ENCODE measurements at regions not wholly inside any gene's neighbourhood (a gene's known extent, or its start where the extent isn't known, plus 50 kb on each side); places are given as distances from the start of the nearest gene placed in this dataset.

DNA sequence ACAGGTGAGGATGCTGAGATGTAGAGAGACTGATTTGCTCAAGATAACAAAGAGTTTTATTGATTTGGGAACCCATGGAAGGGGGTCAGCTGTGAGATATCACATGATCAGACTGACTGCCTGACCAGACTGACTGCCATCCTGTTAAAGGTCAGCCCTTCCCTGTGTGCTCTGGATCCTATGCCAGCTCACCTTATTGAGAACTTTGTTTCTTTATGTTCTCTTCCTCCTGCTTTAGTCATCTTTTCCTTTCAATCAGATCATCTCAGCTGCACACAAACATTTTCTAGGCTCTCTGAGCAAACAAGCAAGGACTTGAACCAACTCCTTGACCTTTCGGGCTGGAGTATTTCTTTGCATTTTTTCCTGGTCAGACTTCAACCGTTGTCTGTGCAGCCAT, 50.0 kb upstream of the MTPN start:
- DNase-seq (no peak), ATAC-seq (no peak)
- H3K9me3 Mint-ChIP-seq, result no peaks in the 10 kb centered on the region
- H3K27me3 Mint-ChIP-seq (ENCODE audit: low read depth), result no peaks in the 10 kb centered on the region
- no peak overlapping the region for H3K4me3 Mint-ChIP-seq
- H3K36me3 Mint-ChIP-seq (ENCODE audit: insufficient read depth), result peaks cover 20% of the 10 kb centered on the region
- peaks cover 16% of the 10 kb centered on the region for H3K4me1 Mint-ChIP-seq (ENCODE audit: low read depth)

Data from activated T-cell treated with anti-CD3 and anti-CD28 coated beads, Interleukin-2, amount 50 U/mL, for 4 hours (primary cell).